Panc1 (cell line): ENCODE measurements at regions not wholly inside any gene's neighbourhood (a gene's known extent, or its start where the extent isn't known, plus 50 kb on each side); places are given as distances from the start of the nearest gene placed in this dataset.

Source experiments
- ATAC-seq: fragments of 200-7000 bp; cut with Tn5 transposase; 2 replicates; pipeline ENCODE4 v1.9.1; 2020; ENCODE audit warnings: mild to moderate bottlenecking, moderate library complexity
- BruUV-seq: library from RNA; stranded (reverse); fragments of 400-500 nt; replicated peaks from 2 replicates; lab custom pipeline; 2021; lab: Mats Ljungman, UMichigan
- CTCF ChIA-PET: fragments of 300-600 bp; sonication (Branson Sonifier 250); formaldehyde crosslinking; loops from one replicate; lab custom pipeline; 2022; ENCODE audit warnings: antibody characterized with exemption; lab: Charles Lee
- POLR2A ChIA-PET: fragments of 300-600 bp; sonication (Branson Sonifier 250); formaldehyde crosslinking; loops from one replicate; lab custom pipeline; 2022; ENCODE audit warnings: antibody characterized with exemption; lab: Charles Lee
- DNase-seq: peaks from one replicate; pipeline ENCODE4 v3.0.0-alpha.2; 2010; ENCODE audit warnings: low read depth, low spot score
- H3K27ac ChIP-seq: 2 replicates; pipeline ENCODE4 v1.5.1; 2011; ENCODE audit warnings: mild to moderate bottlenecking, low read length, inconsistent platforms
- H3K27me3 ChIP-seq: fragments of 200-500 bp; sonication (Bioruptor generic); 2 replicates; pipeline ENCODE4 v1.6.0; 2014; ENCODE audit warnings: low read length, inconsistent platforms; ENCODE audit not compliant: control insufficient read depth, insufficient read depth
- H3K36me3 ChIP-seq: fragments of 200-500 bp; sonication (Bioruptor generic); 2 replicates; pipeline ENCODE4 v1.5.1; 2014; ENCODE audit warnings: inconsistent platforms, mild to moderate bottlenecking, low read length, moderate library complexity; ENCODE audit not compliant: control insufficient read depth, insufficient read depth
- H3K4me1 ChIP-seq: 2 replicates; pipeline ENCODE4 v1.5.1; 2011; ENCODE audit warnings: inconsistent platforms, mild to moderate bottlenecking, low read length, moderate library complexity; ENCODE audit not compliant: control insufficient read depth, insufficient read depth
- H3K4me3 ChIP-seq, 2 experiments: 2 replicates each; pipeline ENCODE4 v1.5.1; 2011 to 2012; ENCODE audit warnings: low read depth in 2 of 2, low read length in 2 of 2, mild to moderate bottlenecking in 2 of 2, inconsistent platforms in 1 of 2, moderate library complexity in 1 of 2
- H3K9me3 ChIP-seq: fragments of 200-500 bp; sonication (Bioruptor generic); 2 replicates; pipeline ENCODE4 v1.5.1; 2014; ENCODE audit warnings: low read depth, mild to moderate bottlenecking, inconsistent platforms, low read length, moderate library complexity; ENCODE audit not compliant: control insufficient read depth, insufficient read depth
- CTCF ChIP-seq: fragments of 450-650 bp; IDR thresholded peaks from 2 replicates; pipeline ENCODE4 v1.5.1; 2017; ENCODE audit warnings: mild to moderate bottlenecking
- POLR2AphosphoS5 ChIP-seq: IDR thresholded peaks from 2 replicates; pipeline ENCODE4 v1.6.1; 2012; ENCODE audit warnings: mild to moderate bottlenecking, low read depth, low read length, moderate library complexity
- REST ChIP-seq, 2 experiments: IDR thresholded peaks; 2 replicates each; pipeline ENCODE4 v1.6.1; 2011 to 2012; ENCODE audit warnings: low read depth in 2 of 2, control low read depth in 1 of 2, low read length in 1 of 2, mild to moderate bottlenecking in 1 of 2, moderate library complexity in 1 of 2; ENCODE audit not compliant: insufficient read depth in 1 of 2
- SIN3A ChIP-seq: IDR thresholded peaks from 2 replicates; pipeline ENCODE4 v1.6.1; 2012; ENCODE audit warnings: low read depth, mild to moderate bottlenecking, low read length, moderate library complexity, borderline replicate concordance; ENCODE audit not compliant: insufficient read depth
- TCF7L2 ChIP-seq: IDR thresholded peaks from 2 replicates; pipeline ENCODE4 v1.6.1; 2011; ENCODE audit warnings: mild to moderate bottlenecking, low read depth, low read length, inconsistent platforms
- in situ Hi-C: cut with HindIII; loops from 2 replicates; pipeline ENCODE4 v1.10.0; 2016; ENCODE audit warnings: low sequenced_read_pairs, low pct_unique_long_range_greater_than_20kb
- intact Hi-C: fragments of 100-400 bp; cut with micrococcal nuclease; formaldehyde crosslinking; loops from one replicate; pipeline ENCODE4 v1.10.0; 2022; ENCODE audit not compliant: unreplicated experiment

- ATAC-seq: no peak
- no peaks in the 10 kb centered on the region for H3K9me3 ChIP-seq
- POLR2A ChIA-PET: no interaction called here
- no peak overlapping the region for H3K4me3 ChIP-seq
- DNase-seq: no peak
- no TSS peak for BruUV-seq
- no peaks in the 10 kb centered on the region for H3K36me3 ChIP-seq
- H3K27ac ChIP-seq: no peak overlapping the region
- CTCF ChIA-PET: no interaction called here
- intact Hi-C loops (no loop called here), in situ Hi-C loops (no loop called here)
- H3K27me3 ChIP-seq: peaks cover 27% of the 10 kb centered on the region
- TF ChIP-seq SIN3A (no peak), TCF7L2 (no peak), CTCF (no peak), REST (IDR thresholded peaks at IDR 0.05; ENCODE audit: insufficient read depth in 1 of 2, low read depth in 2 of 2, low read length in 1 of 2) (no peak), POLR2AphosphoS5 (no peak)
- H3K4me1 ChIP-seq: no peaks in the 10 kb centered on the region
These were observed 349.4 kb downstream of the PREX1 start for GRCh38 chr20:48478370-48478769.

GRCh38 chr20:48476854-48477253, 350.9 kb downstream of the PREX1 start:
- intact Hi-C loops: no loop called here
- H3K27me3 ChIP-seq: peaks cover 29% of the 10 kb centered on the region
- ATAC-seq: no peak

More at GRCh38 chr20:48476854-48477253, 350.9 kb downstream of the PREX1 start:
- Histone ChIP-seq H3K9me3 (no peaks in the 10 kb centered on the region), H3K27ac (no peak overlapping the region), H3K4me1 (no peaks in the 10 kb centered on the region), H3K4me3 (no peak overlapping the region), H3K36me3 (no peaks in the 10 kb centered on the region)
- BruUV-seq: no TSS peak
- TF ChIP-seq POLR2AphosphoS5 (no peak), REST (IDR thresholded peaks at IDR 0.05; ENCODE audit: insufficient read depth in 1 of 2, low read depth in 2 of 2, low read length in 1 of 2) (no peak), TCF7L2 (no peak), CTCF (no peak), SIN3A (no peak)
- POLR2A ChIA-PET: no interaction called here
- DNase-seq: no peak
- in situ Hi-C loops: no loop called here
- CTCF ChIA-PET: interaction anchor here (1.0 kb wide), 1 partner anchor 144 kb away, joined by 4 read pairs; no protein-coding TSS in a partner anchor
